ENCODE measurements at regions not wholly inside any gene's neighbourhood (a gene's known extent, or its start where the extent isn't known, plus 50 kb on each side); places are given as distances from the start of the nearest gene placed in this dataset.

GRCh38 chr17:83177611-83178532, 98.5 kb downstream of the METRNL start (continued):
- TF ChIP-seq YY1 (IDR thresholded peaks at IDR 0.05; ENCODE audit: low read depth, low read length) (no peak), TAF7 (optimal IDR thresholded peaks at IDR 0.05; ENCODE audit: borderline replicate concordance, low read depth, low read length) (no peak), ASH2L (IDR thresholded peaks at IDR 0.05; ENCODE audit: low read length) (no peak), BACH1 (IDR thresholded peaks at IDR 0.05; ENCODE audit: low read length) (no peak), SP1 (IDR thresholded peaks at IDR 0.05; ENCODE audit: low read depth, low read length) (no peak), JUN (IDR thresholded peaks at IDR 0.05; ENCODE audit: low read depth, low read length) (no peak), CBX5 (IDR thresholded peaks at IDR 0.05; ENCODE audit: low read depth, low read length) (no peak)
